MG63 (cell line): ENCODE measurements at regions not wholly inside any gene's neighbourhood (a gene's known extent, or its start where the extent isn't known, plus 50 kb on each side); places are given as distances from the start of the nearest gene placed in this dataset.

Source experiments
- DNase-seq: peaks from one replicate; pipeline ENCODE4 v3.0.0-alpha.2; 2020
- H3K27me3 ChIP-seq: fragments of 250-450 bp; sonication (Bioruptor Pico); 2 replicates; pipeline ENCODE4 v1.5.1; 2020; ENCODE audit warnings: mild to moderate bottlenecking, moderate library complexity
- H3K36me3 ChIP-seq: fragments of 250-450 bp; sonication (Bioruptor Pico); 2 replicates; pipeline ENCODE4 v1.5.1; 2020; ENCODE audit warnings: mild to moderate bottlenecking, moderate library complexity
- H3K4me3 ChIP-seq: fragments of 250-450 bp; sonication (Bioruptor Pico); 2 replicates; pipeline ENCODE4 v1.5.1; 2020; ENCODE audit warnings: mild to moderate bottlenecking, moderate library complexity
- H3K9me3 ChIP-seq: fragments of 250-450 bp; sonication (Bioruptor Pico); 2 replicates; pipeline ENCODE4 v1.5.1; 2020; ENCODE audit warnings: mild to moderate bottlenecking, moderate library complexity

DNA sequence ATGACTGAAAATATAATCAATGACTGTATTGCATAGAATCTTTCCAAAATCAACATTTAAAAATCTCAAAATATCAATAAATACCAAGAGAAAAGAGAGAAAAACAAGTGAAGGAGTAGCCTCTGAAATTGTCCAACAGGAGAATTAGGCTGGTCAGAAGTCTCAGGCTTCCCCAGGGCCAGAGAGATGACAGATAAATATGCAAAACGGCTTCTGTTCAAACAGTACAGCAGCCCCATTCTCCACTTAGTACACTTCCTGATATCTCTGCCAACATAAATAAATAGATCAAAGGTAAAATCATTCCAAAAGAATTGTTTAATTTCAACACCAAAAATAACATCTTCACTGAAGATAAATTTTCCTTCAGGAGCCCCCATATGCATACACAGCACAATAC, 204.7 kb upstream of the GABRA2 start:
- H3K27me3 ChIP-seq = no peaks in the 10 kb centered on the region
- H3K4me3 ChIP-seq = no peak overlapping the region
- no peaks in the 10 kb centered on the region for H3K9me3 ChIP-seq
- no peaks in the 10 kb centered on the region for H3K36me3 ChIP-seq
- no peak for DNase-seq

DNA sequence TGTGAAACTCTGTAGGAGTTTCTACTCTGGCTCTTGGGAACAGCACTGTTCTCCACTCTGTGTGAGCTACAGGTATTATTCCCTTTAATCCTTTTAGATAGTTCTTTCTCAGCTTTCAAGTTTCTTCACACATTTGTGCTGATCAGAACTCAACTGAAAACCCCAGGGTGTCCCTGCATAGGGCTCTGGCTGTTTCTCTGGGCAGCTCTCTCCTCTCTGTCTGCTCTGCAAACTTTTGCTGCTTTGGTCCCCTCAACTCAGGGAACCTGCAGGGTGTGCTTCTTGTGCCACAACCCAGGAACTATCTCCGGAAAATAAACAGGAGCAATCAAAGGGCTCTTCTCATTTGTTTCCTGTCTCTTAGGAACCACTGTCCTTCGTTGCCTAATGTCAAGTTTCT, 196.6 kb upstream of the GABRA2 start:
- no peaks in the 10 kb centered on the region for H3K9me3 ChIP-seq
- no peak for DNase-seq
- H3K27me3 ChIP-seq = no peaks in the 10 kb centered on the region
- no peak overlapping the region for H3K4me3 ChIP-seq
- H3K36me3 ChIP-seq = no peaks in the 10 kb centered on the region

DNA sequence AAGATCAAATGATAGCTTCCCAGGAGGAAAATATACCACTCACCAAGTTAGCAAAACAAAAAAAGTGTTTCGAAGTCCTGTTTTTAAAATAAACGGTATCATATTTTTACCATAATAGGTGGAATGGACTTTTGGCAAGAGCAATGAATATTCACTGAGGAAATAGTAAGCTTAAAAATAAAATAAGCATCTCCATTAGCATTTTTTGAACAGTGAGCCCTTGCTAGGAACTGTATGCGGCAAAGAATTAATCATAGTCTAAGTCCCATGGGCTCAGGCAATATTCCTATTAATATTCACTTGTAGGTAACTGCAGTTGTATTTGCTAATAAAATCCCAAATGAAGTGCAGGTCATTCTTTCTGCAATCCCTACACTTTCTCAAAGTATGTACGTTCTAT, 191.7 kb upstream of the GABRA2 start:
- no peak for DNase-seq
- no peaks in the 10 kb centered on the region for H3K9me3 ChIP-seq
- H3K4me3 ChIP-seq = no peak overlapping the region
- no peaks in the 10 kb centered on the region for H3K36me3 ChIP-seq
- H3K27me3 ChIP-seq = no peaks in the 10 kb centered on the region

DNA sequence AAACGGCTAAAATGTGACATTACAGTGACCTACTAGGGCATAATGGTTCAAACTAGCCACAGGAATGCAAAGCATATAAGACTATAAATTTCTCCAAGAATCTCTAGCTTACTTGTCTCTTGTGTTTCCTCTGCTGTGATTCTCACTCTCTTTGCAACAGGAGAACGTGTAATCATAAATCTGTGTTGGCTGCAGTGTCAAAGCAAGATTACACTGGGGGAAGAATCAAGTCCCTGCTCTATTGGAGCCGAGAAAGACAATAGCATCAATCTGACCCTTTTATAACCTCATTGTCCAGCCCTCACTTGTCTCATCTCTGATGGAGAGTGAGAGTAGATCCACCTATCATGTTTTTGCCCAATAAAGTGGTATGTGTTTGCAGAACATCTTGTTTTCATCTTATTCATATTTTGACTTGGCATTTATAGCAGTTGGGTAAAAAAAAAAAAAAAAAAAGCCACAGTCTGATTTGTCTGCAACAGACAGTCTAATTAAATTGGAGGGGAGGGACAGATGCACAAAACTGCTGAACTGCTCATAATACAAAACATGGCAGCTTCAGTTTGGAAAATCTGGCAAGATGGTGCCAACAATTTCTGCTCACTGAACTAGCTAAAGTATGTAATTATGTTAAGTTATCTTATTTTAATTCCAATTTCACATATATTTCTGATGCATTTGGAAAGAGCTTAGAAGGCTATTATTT, 165.0 kb upstream of the GABRA2 start:
- no peaks in the 10 kb centered on the region for H3K9me3 ChIP-seq
- DNase-seq = no peak
- no peaks in the 10 kb centered on the region for H3K36me3 ChIP-seq
- H3K4me3 ChIP-seq = no peak overlapping the region
- no peaks in the 10 kb centered on the region for H3K27me3 ChIP-seq

DNA sequence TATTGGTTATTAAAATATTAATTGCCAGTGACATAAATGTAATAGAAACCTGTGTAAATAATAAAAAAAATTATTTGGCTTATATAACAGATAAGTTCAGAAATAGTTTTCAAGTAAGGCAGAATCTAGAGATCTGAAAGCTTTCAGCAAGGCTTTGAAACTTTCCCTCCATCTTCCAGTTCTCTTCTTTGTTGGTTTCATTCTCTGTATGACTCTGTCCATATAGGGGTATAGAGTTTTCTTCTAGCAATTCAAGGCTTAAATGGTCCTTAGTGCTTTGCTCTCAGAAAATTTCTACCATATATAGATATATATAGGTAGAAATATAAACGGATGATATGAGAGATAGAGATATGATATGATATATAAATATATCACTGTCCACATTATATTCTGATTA, 160.5 kb upstream of the GABRA2 start:
- Histone ChIP-seq H3K9me3 (no peaks in the 10 kb centered on the region), H3K27me3 (no peaks in the 10 kb centered on the region)

DNA sequence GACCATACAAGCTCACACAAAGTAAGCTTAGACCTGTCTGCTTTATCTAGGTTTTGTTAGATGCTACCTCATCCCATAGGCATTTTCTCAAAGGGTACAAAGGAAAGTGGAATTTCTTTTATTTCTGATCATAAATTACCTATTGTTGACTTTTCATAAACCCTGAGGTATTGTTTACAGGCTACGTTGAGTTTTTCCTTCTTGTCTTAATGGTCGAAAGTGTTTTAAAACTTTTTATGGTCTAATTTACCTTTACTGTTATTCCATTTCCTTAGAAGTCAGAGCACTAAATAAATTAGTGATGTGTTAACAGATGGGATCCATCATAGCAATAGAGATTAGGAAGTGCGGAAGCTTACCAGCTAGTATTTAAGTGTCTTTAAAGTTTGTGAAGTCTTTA, 159.2 kb upstream of the GABRA2 start:
- Histone ChIP-seq H3K36me3 (no peaks in the 10 kb centered on the region), H3K9me3 (no peaks in the 10 kb centered on the region), H3K4me3 (no peak overlapping the region), H3K27me3 (no peaks in the 10 kb centered on the region)
- DNase-seq = no peak

More for the DNA sequence above, 160.5 kb upstream of the GABRA2 start:
- no peak for DNase-seq
- no peak overlapping the region for H3K4me3 ChIP-seq
- H3K36me3 ChIP-seq = no peaks in the 10 kb centered on the region

DNA sequence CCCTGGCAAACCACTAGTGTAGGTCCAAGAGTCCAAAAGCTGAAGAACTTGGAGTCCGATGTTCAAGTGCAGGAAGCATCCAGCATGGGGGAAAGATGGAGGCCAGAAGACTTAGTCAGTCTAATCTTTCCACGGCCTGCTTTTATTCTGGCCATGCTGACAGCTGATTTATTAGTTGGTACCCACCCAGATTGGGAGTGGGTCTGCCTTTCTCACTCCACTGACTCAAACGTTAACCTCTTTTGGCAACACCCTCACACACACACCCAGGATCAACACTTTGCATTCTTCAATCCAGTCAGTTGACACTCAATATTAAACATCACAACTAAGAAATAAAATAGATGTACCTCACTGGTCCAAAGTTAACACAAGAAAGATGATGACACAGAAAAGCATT, 134.8 kb upstream of the GABRA2 start:
- DNase-seq = no peak

DNA sequence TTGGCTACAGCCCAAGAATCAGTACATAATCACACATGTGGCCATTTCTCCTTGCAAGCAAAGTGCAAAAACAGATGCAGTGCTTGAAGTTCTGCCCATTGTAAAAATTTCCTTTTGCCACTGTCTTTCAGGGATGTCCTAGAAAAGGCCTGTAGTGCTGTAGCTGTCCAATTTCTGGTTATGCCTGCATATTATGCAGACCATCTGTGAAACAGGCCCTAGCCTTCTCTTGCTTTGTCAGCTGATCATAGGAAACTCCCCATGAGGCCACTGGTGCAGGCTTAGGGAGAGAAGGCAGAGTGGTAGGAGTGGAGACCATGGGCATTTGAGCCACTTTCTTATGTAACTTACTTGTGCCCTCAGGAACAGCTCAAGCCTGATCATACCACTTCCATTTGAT, 130.4 kb upstream of the GABRA2 start:
- H3K36me3 ChIP-seq = no peaks in the 10 kb centered on the region
- no peaks in the 10 kb centered on the region for H3K27me3 ChIP-seq
- H3K4me3 ChIP-seq = no peak overlapping the region
- DNase-seq = no peak
- no peaks in the 10 kb centered on the region for H3K9me3 ChIP-seq

More for the DNA sequence above, 134.8 kb upstream of the GABRA2 start:
- no peak overlapping the region for H3K4me3 ChIP-seq
- no peaks in the 10 kb centered on the region for H3K36me3 ChIP-seq
- no peaks in the 10 kb centered on the region for H3K27me3 ChIP-seq
- no peaks in the 10 kb centered on the region for H3K9me3 ChIP-seq

DNA sequence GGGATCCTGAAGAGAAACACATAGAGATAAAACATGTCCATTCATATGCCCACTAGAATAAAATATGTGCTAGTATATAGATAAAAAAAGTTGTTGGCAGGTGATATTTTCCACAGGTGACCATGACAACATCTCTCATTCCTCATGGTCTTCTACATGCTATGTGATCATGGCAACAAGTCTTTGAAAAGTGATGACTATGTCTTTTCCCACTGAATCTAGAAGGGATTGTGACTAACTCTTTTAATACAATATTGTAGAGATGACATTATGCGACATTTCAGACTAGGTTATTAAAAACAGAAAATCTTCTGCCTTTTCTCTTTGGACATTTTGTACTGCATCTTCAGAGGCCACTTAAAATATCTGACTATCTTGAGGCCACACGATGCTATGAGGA, 126.0 kb upstream of the GABRA2 start:
- no peaks in the 10 kb centered on the region for H3K9me3 ChIP-seq
- H3K4me3 ChIP-seq = no peak overlapping the region
- no peaks in the 10 kb centered on the region for H3K27me3 ChIP-seq
- no peak for DNase-seq
- no peaks in the 10 kb centered on the region for H3K36me3 ChIP-seq

DNA sequence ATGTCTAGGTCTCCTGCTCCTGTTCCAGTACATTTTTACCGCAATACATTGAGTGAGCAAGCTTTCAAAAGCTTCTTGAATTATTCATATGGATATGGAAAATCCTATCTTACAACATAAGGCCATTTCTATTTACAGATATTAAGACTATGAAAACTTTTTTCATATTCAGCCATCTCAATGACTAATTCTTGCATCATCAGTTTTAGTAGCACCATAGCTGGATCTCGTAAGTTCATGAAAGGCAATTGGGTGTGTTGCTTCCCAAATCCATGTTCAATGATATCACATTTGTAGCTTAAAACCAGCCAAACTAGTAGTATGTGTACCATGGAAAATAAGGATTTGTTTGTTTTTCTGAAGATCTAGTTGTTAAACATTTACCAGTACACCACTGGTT, 118.3 kb upstream of the GABRA2 start:
- no peaks in the 10 kb centered on the region for H3K36me3 ChIP-seq
- no peak for DNase-seq
- no peaks in the 10 kb centered on the region for H3K27me3 ChIP-seq
- no peaks in the 10 kb centered on the region for H3K9me3 ChIP-seq
- H3K4me3 ChIP-seq = no peak overlapping the region

DNA sequence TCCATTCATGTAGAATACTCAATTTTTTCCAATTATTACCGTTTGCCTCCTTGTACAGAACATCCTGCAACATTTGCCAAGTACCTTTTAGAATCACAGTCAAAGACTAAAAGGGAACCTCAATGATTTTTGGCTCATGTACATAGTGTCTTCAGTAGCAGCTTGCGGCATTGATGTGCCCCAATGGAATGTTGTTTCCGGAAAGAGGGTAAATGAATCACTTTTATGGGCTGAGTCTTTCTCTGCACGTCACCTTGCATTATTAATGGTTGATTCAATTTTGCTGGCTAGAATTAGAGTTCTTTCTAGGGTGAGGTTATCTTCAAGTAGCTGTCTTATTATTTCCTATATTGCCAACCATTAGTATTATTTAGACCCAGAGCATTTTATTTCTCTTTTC, 116.9 kb upstream of the GABRA2 start:
- Histone ChIP-seq H3K9me3 (no peaks in the 10 kb centered on the region), H3K27me3 (no peaks in the 10 kb centered on the region), H3K4me3 (no peak overlapping the region), H3K36me3 (no peaks in the 10 kb centered on the region)
- DNase-seq = peak; percentile 27

DNA sequence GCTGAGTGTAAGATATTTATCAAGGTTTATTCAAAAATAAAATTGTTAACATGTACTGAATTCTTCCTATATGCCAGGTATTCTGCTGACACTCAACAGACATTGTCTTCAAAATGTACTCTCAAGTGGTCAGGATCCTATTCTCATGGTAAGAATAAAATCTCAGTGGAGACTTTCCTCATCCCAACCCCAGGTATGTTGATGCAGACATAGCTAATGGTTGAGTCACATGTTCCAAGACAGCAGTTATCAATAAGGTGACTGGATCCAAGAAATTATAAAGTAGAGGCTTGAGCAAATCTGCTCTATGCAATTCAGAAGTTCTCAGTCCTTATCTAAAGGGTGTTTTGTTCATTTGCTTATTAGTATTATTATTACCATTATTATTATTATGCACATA, 115.2 kb upstream of the GABRA2 start:
- Histone ChIP-seq H3K4me3 (no peak overlapping the region), H3K9me3 (no peaks in the 10 kb centered on the region), H3K36me3 (no peaks in the 10 kb centered on the region), H3K27me3 (no peaks in the 10 kb centered on the region)
- DNase-seq = no peak

DNA sequence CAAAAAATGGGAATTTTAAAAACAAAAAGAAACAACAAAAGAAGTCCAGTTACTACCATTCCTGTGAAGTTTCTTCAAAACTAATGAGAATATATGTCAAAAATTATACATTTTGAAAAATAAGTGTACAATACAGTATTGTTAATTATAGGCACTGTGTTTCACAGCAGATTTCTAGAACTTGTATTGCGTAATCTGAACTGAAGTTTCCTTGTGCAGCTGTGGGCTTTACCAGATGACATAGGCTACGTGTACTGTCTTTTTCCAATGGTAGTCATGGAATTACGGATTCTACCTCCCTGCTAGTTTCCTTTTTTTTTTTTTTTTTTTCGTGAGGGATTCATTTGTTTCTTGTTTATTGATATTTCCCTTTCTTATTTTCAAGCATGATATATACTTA, 113.8 kb upstream of the GABRA2 start:
- no peak overlapping the region for H3K4me3 ChIP-seq

DNA sequence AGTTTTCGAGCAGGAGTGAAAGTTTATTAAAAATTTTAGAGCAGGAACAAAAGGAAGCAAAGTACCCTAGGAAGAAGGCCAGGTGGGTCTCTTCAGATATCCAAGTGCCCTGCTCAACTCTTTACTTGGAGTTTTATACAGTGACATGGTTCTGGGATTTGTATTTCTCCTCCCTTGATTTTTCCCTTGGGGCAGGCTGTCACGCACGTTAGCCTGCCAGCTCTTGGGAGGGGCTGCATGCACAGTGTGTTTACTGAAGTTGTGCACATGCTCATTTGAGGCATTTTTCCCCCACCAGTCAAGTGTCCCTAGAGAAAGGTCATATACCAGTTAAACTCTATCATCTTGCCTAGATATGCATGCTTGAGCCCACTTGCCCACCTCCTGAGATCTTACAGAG, 102.5 kb upstream of the GABRA2 start:
- no peak for DNase-seq
- Histone ChIP-seq H3K36me3 (no peaks in the 10 kb centered on the region), H3K27me3 (no peaks in the 10 kb centered on the region), H3K9me3 (no peaks in the 10 kb centered on the region), H3K4me3 (no peak overlapping the region)

More for the DNA sequence above, 113.8 kb upstream of the GABRA2 start:
- no peaks in the 10 kb centered on the region for H3K27me3 ChIP-seq
- no peaks in the 10 kb centered on the region for H3K36me3 ChIP-seq
- DNase-seq = no peak
- no peaks in the 10 kb centered on the region for H3K9me3 ChIP-seq

DNA sequence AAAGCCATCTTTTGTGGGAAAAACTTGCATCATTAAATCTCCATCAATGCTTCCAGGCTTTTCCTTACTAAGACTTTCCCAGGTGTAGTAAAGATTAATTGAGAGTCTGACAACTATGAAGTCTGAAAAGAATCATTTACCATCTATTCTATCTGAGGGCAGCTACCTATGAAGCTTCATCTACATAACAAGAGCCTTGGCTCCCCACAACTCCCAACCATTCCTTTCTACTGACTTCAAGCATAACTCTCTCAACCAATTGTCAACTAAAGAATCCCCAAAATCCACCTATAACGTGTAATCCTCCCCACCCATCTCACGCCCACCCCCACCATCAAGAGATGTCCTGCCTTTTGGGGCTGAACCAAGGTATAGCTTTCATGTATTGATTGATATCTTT, 101.5 kb upstream of the GABRA2 start:
- no peaks in the 10 kb centered on the region for H3K36me3 ChIP-seq

DNA sequence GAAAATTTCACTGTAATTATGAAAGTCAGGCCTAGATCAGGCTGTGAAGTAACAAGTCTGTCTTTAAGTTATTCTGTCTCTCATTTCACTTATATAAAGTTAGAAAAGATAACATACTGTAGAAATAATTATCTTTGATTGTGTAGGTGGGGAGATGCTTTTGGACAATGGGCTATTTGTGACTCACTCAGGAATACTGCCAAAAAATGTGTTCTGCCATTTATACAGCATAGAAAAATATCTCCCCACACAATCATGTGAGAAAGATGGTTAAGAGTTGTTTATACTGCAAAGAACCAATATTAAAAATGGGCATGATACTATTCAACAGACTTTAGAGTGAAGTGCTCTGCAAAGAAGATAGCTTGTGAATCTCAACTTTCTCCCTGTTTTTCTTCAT, 95.0 kb upstream of the GABRA2 start:
- no peaks in the 10 kb centered on the region for H3K36me3 ChIP-seq
- no peak overlapping the region for H3K4me3 ChIP-seq
- DNase-seq = no peak
- H3K9me3 ChIP-seq = no peaks in the 10 kb centered on the region
- H3K27me3 ChIP-seq = no peaks in the 10 kb centered on the region

More for the DNA sequence above, 101.5 kb upstream of the GABRA2 start:
- no peak overlapping the region for H3K4me3 ChIP-seq
- no peaks in the 10 kb centered on the region for H3K27me3 ChIP-seq
- H3K9me3 ChIP-seq = no peaks in the 10 kb centered on the region
- no peak for DNase-seq

DNA sequence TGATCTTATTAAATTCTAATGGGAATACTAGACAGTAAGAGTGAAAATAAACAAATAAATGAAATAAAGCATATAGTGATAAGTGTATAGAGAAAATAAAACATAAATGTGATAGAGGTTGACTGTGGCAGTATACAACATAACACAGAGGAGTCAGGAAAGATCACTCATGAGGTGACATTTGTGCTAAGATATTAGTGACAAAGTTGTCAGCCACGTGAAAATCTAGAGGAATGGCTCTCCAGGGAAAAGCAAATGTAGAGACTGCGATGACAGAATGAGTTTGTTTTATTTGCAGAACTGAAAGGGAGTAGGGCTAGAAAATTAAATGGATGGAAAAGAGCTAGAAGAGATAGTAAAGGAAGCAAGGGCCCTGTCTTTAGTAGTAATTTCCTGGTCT, 72.8 kb upstream of the GABRA2 start:
- H3K4me3 ChIP-seq = no peak overlapping the region
- H3K36me3 ChIP-seq = no peaks in the 10 kb centered on the region
- H3K9me3 ChIP-seq = no peaks in the 10 kb centered on the region
- H3K27me3 ChIP-seq = no peaks in the 10 kb centered on the region
- no peak for DNase-seq

DNA sequence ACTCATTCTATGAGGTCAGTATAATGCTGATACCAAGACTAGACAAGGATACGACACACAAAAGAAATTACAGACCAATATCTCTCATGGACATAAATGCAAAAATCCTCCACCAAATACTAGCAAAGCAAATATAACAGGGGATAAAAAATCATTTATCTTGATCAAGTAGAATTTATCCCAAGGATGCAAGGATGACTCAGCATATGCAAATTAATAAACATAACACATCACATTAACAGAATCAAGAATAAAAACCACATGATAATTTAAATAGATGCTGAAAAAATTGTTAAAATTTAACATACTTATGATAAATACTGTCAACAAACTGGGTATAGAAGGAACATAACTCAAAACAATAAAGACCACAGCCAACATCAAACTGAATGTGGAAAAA, 69.4 kb upstream of the GABRA2 start:
- no peak for DNase-seq
- no peaks in the 10 kb centered on the region for H3K9me3 ChIP-seq
- no peak overlapping the region for H3K4me3 ChIP-seq
- H3K27me3 ChIP-seq = no peaks in the 10 kb centered on the region
- no peaks in the 10 kb centered on the region for H3K36me3 ChIP-seq

DNA sequence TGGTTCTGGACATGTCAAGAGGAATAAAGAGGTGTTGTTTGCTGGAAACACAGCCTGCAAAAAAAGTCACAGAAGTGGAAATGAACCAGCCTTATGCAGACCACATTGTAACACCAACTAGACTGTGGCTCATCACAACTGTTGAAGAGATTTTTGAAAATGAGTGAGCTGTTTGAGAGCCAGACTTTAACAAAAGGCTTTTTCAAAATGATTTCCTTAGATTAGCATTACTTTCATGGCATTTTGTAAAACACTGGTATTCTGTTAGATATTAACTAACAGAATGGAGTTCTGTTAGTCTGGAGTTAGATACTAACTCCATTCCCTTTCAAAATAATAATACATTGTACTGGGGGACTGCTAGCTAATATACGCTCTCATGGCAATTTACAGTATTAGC, 60.6 kb upstream of the GABRA2 start:
- no peaks in the 10 kb centered on the region for H3K9me3 ChIP-seq
- no peak for DNase-seq
- no peak overlapping the region for H3K4me3 ChIP-seq
- no peaks in the 10 kb centered on the region for H3K36me3 ChIP-seq
- no peaks in the 10 kb centered on the region for H3K27me3 ChIP-seq
